ENCODE measurements at regions not wholly inside any gene's neighbourhood (a gene's known extent, or its start where the extent isn't known, plus 50 kb on each side); places are given as distances from the start of the nearest gene placed in this dataset.

DNA sequence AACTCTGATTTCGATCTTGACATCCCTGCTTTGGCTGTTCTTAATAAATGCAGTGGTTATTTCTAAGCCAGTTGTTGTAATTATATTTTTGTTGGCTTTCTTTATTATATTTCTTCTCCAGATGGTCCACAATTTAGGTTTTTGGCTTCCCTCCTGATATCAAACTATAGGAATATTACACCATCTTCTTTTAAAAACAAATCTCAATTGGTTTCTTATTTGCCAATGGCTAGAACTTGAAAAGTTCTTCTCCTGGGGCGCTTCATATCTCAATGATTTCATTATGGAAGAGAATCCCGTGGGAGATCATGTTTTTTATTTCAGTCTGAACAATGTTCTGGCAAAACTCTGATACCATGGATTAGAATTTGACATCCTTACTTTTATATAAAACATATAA, 292.3 kb downstream of the FLRT2 start:
- TF ChIP-seq, protein P1, sequence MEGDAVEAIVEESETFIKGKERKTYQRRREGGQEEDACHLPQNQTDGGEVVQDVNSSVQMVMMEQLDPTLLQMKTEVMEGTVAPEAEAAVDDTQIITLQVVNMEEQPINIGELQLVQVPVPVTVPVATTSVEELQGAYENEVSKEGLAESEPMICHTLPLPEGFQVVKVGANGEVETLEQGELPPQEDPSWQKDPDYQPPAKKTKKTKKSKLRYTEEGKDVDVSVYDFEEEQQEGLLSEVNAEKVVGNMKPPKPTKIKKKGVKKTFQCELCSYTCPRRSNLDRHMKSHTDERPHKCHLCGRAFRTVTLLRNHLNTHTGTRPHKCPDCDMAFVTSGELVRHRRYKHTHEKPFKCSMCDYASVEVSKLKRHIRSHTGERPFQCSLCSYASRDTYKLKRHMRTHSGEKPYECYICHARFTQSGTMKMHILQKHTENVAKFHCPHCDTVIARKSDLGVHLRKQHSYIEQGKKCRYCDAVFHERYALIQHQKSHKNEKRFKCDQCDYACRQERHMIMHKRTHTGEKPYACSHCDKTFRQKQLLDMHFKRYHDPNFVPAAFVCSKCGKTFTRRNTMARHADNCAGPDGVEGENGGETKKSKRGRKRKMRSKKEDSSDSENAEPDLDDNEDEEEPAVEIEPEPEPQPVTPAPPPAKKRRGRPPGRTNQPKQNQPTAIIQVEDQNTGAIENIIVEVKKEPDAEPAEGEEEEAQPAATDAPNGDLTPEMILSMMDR (IDR thresholded peaks at IDR 0.05; ENCODE audit: low read length) = no peak
- TF ChIP-seq EZH2phosphoT487 (IDR thresholded peaks at IDR 0.05; ENCODE audit: low read length) = no peak
